T-helper 1 cell treated with Interleukin-12 subunit alpha and Interleukin-12 subunit beta and Interleukin-4 antibody, amounts not matched to agents 30 ng/mL and 1 ng/mL, for 36 hours (primary cell): ENCODE measurements at regions not wholly inside any gene's neighbourhood (a gene's known extent, or its start where the extent isn't known, plus 50 kb on each side); places are given as distances from the start of the nearest gene placed in this dataset.
"Not testable (repeated sequence)": the region's sequence is repeated elsewhere in the genome, so short reads cannot be mapped to it uniquely, and the experiment has no call there.

Experiments used
- intact Hi-C: fragments of 100-400 bp; cut with micrococcal nuclease; formaldehyde crosslinking; loops from one replicate; pipeline ENCODE4 v1.15.1; 2024

DNA sequence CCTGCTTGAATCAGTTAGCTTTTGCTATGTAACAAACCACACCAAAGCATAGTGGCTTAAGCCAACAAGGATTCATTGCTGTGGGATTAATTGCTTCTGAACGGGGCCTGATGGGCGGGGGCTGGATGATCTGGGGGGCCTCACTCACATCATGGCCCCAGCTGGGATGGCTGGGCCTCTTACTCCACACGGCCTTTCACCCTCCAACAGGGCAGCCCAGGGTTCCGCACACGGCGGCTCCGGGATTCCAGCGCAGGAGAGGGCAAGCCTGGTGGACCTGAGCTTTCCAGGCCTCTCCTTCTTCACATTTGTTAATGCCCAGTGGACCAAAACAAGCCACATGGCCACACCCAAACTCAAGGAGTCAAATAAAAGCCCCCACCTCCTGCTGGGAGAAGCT is 86.3 kb upstream of the PHLPP1 start:
- intact Hi-C loops, result no loop called here

DNA sequence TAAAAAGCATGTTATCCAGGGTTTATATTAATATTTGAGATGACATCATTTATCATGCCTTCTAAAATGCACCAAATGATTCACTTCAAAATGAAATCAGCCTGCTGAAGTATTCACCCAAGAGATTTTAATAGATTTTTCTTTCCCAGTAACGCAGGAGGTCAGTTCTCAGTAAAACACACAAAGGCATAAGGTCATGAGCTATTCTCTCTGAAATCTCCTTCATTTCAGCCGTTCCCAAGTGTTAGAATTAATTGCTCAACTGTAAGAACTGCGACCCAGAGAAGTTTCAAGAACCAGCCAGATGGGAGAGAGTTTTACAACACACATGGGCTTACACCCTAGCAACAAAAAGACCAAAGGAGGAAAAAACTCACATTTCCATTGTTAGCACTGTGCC is 84.2 kb upstream of the PHLPP1 start:
- intact Hi-C loops, result no loop called here

DNA sequence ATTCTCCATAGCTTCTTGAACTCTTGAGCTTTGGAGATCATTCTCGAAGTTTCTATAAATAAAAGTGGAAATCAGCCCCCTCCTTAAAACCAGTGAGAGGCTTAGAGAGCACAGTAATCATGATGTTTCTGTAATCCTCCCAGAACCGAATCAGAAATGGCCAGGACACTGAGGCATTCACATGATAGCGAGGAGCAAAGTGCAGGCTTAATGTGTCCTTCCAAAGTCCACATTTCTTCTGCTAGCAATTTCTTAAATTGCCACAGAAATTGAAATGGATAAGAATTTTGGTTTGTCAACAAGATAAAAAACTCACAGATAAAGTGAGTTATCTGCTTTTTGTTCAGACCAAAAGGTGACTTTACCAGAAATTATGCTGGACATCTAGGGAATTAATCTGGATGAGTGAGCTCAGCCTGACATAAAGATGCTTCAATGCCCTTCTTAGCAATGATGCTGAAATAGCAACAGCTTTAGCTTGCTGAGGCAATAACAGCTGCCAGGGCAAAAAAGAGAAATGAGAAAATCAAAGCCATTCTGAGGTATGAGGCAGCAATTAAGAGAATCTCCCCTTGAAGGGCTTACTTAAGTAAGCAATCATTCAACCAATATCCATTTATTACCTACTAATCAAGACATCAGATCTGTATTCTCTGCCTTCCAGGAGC is 82.4 kb upstream of the PHLPP1 start:
- intact Hi-C loops, result no loop called here

DNA sequence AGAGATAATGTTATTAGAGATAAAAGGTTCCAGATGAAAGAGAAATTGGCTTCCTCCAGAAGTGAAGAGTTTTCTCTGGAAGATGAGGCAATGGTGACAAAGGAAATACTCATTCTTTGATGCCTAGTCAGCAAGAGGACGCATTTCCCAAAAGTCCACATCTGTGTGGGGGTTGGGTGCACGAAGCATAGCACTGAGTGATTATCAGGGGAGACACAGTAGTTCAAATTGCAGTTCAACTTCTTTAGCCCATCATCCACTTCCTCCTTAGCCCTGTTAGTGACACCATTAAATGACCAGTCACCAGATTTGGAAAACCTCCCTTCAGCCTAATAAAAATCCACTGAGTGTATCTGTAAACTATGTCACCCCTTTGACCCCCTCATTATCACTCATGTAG is 80.9 kb upstream of the PHLPP1 start:
- intact Hi-C loops, result no loop called here

DNA sequence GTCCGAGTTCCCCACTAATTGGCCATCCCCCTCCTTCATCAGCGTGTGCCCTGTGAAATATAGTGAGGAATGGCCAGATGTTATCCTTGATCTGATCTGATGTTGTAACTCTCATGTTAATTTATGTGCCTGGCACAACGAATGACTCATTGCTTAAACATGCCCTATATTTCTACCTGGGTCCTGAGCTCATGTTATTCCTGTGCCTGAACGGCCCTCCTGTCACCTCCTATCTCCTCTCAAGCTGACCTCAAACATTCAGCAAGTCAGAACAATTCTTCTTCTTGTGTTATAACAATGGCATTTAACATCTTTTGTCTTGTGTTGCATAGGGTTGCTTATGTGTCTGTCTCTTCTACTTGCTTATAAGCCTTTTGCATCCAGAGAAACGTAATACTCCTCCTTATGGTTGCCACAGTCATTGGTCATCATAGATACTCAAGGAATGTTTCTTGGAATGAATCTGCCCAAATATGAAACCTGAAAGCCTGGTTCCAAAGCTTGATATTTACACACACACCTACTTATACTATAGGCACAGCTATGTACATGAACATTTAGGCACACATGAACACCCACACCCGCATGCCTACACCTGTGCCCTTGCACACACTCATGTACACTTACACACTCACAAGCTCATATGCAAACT is 80.2 kb upstream of the PHLPP1 start:
- intact Hi-C loops, result no loop called here

DNA sequence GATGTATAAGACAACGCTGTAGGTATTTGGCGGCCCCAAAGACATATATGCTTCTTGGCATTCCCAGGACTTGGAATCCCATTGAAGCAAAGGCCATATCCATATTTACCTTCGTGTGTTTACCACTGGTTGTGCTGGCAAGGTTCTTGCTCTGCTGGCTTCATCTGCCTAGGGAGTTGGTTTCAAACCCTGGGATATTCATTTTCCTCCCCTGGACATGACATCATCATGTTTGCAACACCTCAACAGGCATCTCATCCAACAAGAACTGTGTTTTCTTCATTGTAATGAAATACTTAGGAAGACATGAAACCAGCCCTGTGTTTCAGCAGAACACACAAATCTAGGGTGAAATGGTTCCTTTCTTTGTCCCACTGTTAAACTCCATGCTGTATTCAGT is 77.9 kb upstream of the PHLPP1 start:
- intact Hi-C loops, result no loop called here

DNA sequence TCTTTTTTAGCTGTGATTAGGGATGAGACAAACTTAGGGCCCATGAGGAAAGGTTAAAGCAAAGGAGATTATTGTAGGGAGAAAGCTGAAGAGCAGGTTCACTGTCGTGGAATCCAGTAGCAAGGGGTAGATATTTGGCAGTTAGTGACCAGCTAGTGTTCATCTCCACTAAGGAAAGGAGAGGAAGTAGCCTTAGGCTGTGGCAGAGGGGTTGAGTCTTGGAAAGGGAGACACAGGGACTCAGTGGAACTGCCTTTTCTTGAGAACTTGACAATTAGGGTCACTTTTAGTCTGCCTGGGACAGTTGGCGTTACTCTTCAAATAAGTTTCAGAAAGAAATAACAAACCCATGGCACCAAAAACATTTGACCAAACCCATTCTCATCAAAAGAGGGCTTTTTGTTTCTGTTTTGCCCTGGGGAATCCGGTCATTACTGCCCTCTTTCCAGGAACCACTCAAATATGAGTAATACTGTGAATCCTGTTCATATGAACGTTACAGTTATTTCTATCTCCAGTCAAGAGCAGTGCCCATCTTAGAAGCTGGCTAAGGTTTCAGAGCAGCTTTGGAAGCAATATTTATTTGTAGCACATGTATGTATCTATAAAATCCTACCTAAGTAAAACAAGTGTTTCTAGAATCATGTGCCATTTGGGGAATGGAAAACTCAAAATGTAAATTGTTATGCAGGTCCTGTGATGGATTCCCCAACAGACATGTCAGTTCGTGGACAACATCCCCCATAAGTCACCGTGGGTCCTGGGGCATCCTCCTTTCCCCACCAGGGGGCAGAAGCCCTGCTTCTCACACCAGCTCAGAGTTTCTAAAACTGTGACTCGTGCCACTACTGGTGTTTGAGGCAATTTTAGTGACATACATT is 77.3 kb upstream of the PHLPP1 start:
- intact Hi-C loops, result loop anchor here (1.0 to 2.0 kb wide), 6 partner anchors 76 to 801 kb away; no protein-coding TSS in a partner anchor

DNA sequence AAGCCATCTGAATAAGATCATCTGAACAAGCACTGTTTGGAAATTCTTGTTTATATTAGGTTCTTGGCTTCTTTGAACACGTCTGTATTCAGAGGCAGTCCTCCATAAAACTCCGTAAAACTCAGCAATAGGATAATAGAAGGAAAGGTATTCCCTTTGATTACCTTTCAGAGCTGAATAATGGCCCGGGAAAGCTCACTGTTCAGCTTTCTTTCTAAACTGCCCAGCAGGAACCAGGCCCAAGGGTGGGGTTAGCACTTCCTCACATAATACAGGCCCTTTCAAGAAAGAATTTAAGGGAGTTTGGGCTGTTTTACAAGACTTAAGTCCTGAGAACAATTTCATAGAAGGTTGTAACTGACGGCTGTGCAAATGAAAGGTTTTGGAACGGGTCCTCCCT is 72.2 kb upstream of the PHLPP1 start:
- intact Hi-C loops, result no loop called here

DNA sequence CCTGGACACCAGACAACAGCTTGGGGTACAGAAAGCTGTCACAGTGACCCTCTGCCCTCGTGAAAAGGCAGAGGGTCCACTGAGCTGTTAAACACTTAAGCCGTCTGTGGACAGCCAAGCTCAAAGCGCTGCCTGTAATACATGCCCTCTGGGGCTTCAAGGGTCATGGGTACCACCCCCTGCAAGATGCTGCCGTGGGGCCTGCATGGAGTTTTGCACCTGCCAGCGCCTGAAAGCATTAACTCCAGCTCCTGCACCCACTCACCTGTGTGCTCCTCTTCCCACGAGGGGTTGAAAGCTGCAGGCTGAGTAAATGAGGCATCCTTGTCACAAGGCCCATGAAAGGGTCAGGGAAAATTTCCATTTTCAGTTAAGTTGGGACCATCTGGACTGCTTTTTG is 70.6 kb upstream of the PHLPP1 start:
- intact Hi-C loops, result no loop called here

DNA sequence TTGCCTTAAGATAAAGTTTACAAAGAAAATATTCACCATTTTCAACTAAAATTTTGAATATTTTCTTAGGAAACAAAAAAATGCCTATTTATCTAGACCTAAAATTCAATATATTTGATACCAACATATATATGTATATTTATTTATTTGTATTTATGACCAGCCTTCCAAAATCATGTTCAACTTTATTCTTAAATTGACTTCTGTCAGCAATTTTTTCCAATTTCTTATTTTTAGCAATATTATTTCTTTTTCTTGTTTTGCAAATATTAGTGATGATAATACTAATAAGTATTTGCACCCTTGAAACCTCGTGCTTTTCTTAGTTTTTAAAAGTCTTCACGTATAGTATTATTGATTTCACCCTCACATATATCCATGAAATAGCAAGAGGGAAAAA is 68.2 kb upstream of the PHLPP1 start:
- intact Hi-C loops, result no loop called here

DNA sequence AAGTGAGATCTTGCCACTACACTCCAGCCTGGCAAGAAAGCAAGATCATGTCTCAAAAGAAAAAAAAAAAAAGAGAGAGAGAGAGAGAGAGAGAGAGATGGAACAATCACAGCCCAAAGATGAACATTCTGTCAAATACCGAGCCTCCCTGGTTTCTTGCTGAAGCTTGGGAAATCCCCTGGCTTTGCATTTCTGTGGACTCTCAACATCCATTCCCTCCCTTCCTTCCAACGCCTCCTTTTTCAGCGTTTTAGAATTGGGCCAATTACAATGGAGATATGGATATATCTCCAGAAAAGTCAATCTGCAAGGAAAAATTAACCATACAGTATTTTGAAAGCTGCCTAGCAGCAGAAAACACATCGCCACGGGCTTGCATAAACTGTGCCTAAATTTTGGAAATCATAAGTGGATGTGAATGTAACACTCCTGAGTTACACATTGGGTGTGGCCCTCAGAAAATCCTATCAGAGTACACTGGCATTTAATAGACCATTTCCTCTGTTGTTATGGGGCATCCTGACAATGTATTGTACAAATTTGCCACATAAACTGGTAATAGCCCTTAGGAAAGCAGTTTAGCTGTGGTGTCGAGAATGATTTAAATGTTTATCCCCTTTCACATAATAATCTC is 67.2 kb upstream of the PHLPP1 start:
- intact Hi-C loops, result no loop called here

DNA sequence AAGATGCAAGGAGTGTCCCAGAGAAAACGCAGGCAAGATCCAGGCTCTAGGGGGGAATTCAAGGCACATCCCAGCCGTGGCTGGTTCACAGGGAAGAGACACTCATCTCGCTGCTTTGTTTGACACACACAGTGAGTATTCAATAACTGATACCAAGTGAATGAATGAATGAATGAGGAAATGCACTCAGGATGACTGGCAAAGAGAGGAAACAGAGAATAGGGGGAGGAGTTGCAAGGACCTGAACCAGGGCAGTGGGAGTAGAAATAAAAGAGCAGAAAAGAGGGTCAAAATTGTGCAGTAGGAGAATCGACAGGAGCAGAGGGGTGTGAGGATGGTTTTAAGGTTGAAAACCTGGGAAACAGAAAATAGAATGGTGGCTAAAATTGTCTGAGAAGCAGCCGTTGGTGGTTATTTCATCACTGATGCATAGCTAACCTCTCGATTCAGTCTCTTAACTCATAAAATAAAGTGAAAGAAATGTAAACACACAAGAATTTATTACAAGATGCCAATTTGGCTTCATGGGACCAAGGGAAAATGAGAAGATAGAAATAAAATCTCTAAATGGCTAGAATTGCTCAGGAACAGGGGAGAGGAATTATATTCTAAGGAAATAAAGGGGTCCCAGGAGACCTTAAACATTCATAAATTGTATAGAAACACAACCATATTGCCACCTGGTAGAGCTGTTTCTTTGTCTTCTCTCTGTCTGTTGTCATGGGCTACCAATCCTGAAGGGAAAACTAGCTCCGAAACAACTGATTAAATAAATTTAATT is 63.9 kb upstream of the PHLPP1 start:
- intact Hi-C loops, result no loop called here

DNA sequence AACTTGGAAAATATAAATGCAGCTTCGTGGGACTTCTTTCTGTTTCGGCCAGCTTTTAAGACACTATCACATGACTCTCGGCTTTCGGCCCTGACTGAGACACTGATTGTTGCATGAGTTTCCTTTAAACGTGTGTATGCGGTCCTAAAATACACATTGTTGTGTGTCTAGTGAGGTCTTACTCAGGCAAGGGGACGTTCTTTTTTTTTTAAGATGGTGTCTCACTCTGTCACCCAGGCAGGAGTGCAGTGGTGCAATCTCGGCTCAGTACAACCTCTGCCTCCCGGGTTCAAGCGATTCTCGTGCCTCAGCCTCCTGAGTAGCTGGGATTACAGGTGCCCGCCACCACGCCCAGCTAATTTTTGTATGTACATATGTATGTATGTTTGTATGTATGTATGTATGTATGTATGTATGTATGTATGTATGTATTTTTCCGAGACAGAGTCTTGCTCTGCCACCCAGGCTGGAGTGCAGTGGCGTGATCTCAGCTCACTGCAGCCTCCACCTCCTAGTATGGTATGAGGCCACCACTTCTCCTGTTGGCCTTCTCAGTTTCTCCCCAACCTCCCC is 63.2 kb upstream of the PHLPP1 start:
- intact Hi-C loops, result not testable (repeated sequence)

DNA sequence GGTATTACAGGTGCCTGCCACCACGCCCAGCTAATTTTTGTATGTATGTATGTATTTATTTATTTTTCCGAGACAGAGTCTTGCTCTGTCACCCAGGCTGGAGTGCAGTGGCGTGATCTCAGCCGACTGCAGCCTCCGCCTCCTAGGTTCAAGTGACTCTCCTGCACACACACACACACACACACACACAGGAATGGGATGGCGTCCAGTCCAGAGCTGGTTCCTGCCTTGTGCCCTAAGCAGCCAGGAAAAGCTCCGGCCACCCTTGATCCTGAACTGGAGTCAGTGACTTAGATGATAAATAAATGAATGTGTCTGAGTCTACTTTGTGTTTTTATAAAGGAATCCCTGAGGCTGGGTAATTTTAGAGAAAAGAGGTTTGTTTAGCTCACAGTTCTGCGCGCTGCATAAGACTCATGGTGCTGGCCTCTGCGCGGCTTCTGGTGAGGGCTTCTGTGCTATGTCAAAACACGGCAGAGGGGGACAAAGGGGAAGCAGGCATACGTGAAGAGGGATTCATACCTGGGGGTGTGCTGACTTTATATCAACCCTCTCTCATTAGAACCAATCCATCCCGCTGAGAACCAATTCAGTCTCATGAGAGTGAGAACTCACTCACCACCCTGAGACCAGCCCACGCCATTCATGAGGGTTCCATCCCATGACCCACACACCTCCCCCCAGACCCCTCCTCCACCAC is 59.7 kb upstream of the PHLPP1 start:
- intact Hi-C loops, result no loop called here

DNA sequence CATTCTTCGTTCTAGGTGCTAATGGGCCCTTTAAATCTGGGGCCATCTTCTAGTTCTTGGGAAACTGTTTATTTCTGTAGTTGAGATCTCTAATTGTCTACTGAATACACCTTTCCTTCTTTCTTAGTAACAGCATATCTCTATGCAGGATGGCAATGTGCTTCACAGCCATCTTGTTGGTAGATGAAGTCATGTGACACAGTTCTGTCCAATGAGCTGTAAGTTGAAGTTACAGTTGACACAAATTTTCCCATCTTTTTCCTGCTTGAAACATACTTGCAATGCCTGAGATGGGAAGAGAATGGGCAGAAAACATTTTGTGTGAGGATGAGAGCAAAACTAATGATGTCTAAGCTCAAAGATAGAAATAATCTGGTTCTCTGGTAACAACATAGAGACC is 57.3 kb upstream of the PHLPP1 start:
- intact Hi-C loops, result no loop called here

DNA sequence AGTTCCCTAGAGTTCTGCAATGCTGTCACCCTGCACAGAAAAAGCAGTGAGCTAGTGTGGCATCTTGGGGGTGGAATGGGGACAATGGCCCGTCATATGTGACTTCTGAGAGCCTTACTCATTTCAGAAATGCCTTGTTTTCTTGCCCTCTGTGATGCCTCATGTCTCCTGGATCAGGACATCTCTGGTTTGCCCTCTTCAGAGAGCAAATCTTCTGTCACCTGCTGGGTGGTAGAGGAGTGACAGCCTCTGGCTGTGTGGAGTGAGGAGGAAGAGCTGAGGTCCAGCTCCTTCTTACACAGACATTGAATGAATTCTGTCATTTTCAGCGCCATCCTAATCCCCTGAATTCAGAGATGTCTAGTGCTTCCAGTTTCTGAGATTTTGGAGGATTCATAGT is 55.6 kb upstream of the PHLPP1 start:
- intact Hi-C loops, result no loop called here

DNA sequence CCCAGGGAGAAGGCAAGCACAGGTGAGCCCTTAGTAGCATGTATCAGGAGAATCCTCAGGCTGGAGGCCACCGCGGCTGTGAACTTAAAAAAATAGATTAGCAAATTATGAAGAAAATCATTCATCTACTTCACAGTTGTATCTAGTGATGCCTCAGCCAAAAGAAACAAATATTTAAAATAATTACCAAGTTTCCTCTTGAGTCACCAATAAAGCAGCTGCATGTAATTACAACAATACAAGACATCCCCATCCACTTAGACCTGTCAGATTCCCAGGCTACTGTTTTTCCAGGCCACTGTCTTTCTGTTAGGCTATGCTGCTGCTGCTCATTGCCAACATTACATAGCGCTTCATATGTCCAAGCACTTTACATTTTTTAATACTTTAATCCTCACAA is 54.6 kb upstream of the PHLPP1 start:
- intact Hi-C loops, result no loop called here

DNA sequence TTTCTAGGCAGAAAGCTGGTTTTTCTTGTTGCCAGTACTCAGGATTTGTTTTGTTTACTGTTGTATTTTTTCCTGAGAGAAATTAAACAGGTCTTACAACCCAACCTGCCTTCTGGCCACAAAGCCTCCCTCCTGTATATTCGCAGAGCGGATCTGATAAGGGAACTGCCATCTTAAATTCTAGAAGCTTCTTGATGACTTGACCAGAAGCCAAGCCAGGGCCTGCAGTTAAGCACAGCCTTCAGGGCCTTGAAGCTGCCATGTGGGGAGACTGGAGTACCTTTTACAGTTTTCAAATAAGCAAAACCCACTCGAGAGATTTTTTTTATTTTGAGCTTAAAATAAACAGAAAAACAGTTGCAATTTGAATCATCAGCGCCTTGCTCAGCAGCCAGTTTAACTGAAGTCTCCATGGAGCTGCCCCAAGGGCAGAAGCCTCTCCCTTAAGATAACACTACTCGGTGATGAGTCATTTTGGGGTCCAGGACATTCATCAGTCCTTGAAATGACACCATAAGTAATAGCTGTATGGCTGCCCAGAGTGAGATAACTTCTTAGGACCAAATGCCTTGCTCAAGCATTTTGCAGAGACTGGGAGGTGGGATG is 51.5 kb upstream of the PHLPP1 start:
- intact Hi-C loops, result no loop called here

DNA sequence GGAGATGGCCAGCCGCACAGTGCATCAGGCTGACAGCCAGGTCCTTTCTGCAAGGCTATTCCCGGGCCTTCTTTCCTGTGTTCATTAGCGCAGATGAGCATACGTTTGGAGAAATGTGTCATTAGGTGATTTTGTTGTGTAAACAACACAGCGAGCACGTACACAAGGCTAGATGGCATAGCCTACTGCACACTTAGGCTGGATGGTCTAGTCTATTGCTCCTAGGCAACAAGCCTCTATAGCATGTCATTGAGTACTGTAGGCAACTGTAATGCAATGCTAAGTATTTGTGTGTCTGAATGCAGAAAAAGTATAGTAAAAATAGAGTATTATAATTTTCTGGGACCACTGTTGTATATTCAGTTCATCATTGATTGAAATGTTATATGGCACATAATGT is 50.9 kb upstream of the PHLPP1 start:
- intact Hi-C loops, result no loop called here

DNA sequence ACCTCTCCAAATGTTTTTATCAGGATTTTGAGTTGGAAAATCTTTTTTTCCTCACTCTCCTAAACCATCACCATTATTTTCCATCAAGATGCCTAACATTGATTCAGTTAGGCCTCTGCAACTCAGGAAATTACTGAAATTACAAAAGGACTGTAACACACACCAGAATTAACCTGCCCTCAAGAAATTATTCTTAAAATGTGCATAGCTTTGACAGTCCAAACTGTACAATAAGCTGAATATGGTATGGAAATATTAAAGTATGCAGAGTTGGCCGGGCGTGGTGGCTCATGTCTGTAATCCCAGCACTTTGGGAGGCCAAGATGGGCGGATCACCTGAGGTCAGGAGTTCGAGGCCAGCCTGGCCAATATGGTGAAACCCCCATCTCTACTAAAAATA is 50.2 kb upstream of the PHLPP1 start:
- intact Hi-C loops, result no loop called here
